ENCODE measurements at regions not wholly inside any gene's neighbourhood (a gene's known extent, or its start where the extent isn't known, plus 50 kb on each side); places are given as distances from the start of the nearest gene placed in this dataset.

DNA sequence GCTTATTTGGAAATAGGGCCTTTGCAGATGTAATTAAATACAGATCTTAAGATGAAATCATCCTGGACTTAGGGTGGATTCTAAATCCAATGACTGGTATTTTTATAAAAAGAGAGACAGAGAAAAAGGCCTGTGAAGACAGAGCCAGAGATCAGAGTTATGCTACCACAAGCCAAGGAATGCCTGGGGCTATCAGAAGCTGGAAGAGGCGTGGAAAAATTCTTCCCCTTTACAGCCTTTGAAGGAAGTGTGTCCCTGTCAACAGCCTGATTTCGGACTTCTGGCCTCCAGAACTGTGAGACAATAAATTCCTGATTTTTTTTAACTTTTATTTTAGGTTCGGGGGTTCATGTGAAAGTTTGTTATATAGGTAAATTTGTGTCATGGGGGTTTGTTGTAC, 154.1 kb upstream of the CADPS start:
- 77 to 82% methylated on average over 3 of the region's 3 CpGs for WGBS, 2 donors
- Histone ChIP-seq H3K9ac (ENCODE audit: insufficient read depth in 1 of 2, low read length in 2 of 2) (no peak overlapping the region), H3K4me1 (ENCODE audit: control insufficient read depth in 5 of 5, insufficient read depth in 5 of 5, low read length in 5 of 5) (no peaks in the 10 kb centered on the region), H3K27ac (ENCODE audit: low read depth in 1 of 2, low read length in 1 of 2) (no peak overlapping the region), H3K36me3 (ENCODE audit: control insufficient read depth in 4 of 4, insufficient read depth in 4 of 4, low read length in 4 of 4) (no peaks in the 10 kb centered on the region), H3K27me3 (ENCODE audit: control insufficient read depth in 3 of 3, insufficient read depth in 3 of 3, low read length in 2 of 3) (no peaks in the 10 kb centered on the region), H3K4me3 (no peak overlapping the region), H3K9me3 (ENCODE audit: control insufficient read depth in 4 of 4, insufficient read depth in 3 of 4, low read length in 3 of 4) (peaks cover 0 to 2% (median 0%) of the 10 kb centered on the region in 4 donors)
- no peak for ATAC-seq (ENCODE audit: insufficient read depth, low FRiP score)
- TF ChIP-seq, protein P1, sequence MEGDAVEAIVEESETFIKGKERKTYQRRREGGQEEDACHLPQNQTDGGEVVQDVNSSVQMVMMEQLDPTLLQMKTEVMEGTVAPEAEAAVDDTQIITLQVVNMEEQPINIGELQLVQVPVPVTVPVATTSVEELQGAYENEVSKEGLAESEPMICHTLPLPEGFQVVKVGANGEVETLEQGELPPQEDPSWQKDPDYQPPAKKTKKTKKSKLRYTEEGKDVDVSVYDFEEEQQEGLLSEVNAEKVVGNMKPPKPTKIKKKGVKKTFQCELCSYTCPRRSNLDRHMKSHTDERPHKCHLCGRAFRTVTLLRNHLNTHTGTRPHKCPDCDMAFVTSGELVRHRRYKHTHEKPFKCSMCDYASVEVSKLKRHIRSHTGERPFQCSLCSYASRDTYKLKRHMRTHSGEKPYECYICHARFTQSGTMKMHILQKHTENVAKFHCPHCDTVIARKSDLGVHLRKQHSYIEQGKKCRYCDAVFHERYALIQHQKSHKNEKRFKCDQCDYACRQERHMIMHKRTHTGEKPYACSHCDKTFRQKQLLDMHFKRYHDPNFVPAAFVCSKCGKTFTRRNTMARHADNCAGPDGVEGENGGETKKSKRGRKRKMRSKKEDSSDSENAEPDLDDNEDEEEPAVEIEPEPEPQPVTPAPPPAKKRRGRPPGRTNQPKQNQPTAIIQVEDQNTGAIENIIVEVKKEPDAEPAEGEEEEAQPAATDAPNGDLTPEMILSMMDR (IDR thresholded peaks at IDR 0.05; ENCODE audit: control extremely low read depth, extremely low read depth), result no peak
- DNase-seq, result no peak

DNA sequence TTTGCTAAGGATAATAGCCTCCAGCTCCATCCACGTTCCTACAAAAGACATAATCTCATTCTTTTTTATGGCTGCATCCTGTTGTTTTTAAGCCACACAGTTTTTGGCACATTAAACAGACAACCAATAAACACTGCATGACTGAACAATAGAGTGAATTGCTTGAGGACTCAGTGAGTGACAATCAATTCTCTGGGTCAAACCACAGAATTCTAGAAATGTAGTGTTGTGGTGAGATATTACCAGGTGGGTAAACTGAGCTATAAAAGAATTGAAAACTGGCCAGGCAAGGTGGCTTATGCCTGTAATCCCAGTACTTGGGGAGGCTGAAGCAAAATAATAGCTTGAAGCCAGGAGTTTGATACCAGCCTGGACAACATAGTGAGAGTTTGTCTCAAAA, 154.7 kb upstream of the CADPS start:
- no peaks in the 10 kb centered on the region for H3K4me1 ChIP-seq (ENCODE audit: control insufficient read depth in 5 of 5, insufficient read depth in 5 of 5, low read length in 5 of 5)
- no peaks in the 10 kb centered on the region for H3K36me3 ChIP-seq (ENCODE audit: control insufficient read depth in 4 of 4, insufficient read depth in 4 of 4, low read length in 4 of 4)
- 44 to 83% methylated on average over 1 of the region's 1 CpG for WGBS, 2 donors
- no peak for DNase-seq
- no peak overlapping the region for H3K27ac ChIP-seq (ENCODE audit: low read depth in 1 of 2, low read length in 1 of 2)
- H3K9ac ChIP-seq (ENCODE audit: insufficient read depth in 1 of 2, low read length in 2 of 2), result no peak overlapping the region
- TF ChIP-seq, protein P1 (IDR thresholded peaks at IDR 0.05; ENCODE audit: control extremely low read depth, extremely low read depth), result no peak
- no peak overlapping the region for H3K4me3 ChIP-seq
- ATAC-seq (ENCODE audit: insufficient read depth, low FRiP score), result no peak
- peaks cover 0 to 2% (median 0%) of the 10 kb centered on the region in 4 donors for H3K9me3 ChIP-seq (ENCODE audit: control insufficient read depth in 4 of 4, insufficient read depth in 3 of 4, low read length in 3 of 4)
- no peaks in the 10 kb centered on the region for H3K27me3 ChIP-seq (ENCODE audit: control insufficient read depth in 3 of 3, insufficient read depth in 3 of 3, low read length in 2 of 3)

- Histone ChIP-seq H3K4me1 (ENCODE audit: control insufficient read depth in 5 of 5, insufficient read depth in 5 of 5, low read length in 5 of 5) (no peaks in the 10 kb centered on the region), H3K27ac (ENCODE audit: low read depth in 1 of 2, low read length in 1 of 2) (no peak overlapping the region), H3K4me3 (no peak overlapping the region), H3K9ac (ENCODE audit: insufficient read depth in 1 of 2, low read length in 2 of 2) (no peak overlapping the region), H3K36me3 (ENCODE audit: control insufficient read depth in 4 of 4, insufficient read depth in 4 of 4, low read length in 4 of 4) (no peaks in the 10 kb centered on the region), H3K9me3 (ENCODE audit: control insufficient read depth in 4 of 4, insufficient read depth in 3 of 4, low read length in 3 of 4) (peaks cover 0 to 2% (median 0%) of the 10 kb centered on the region in 4 donors), H3K27me3 (ENCODE audit: control insufficient read depth in 3 of 3, insufficient read depth in 3 of 3, low read length in 2 of 3) (no peaks in the 10 kb centered on the region)
- DNase-seq, result no peak
- TF ChIP-seq, protein P1 (IDR thresholded peaks at IDR 0.05; ENCODE audit: control extremely low read depth, extremely low read depth), result no peak
- WGBS, 2 donors, result 66 to 84% methylated on average over 6 of the region's 6 CpGs
- no peak for ATAC-seq (ENCODE audit: insufficient read depth, low FRiP score)
Measured at GRCh38 chr3:63030666-63031065, 155.4 kb upstream of the CADPS start.

DNA sequence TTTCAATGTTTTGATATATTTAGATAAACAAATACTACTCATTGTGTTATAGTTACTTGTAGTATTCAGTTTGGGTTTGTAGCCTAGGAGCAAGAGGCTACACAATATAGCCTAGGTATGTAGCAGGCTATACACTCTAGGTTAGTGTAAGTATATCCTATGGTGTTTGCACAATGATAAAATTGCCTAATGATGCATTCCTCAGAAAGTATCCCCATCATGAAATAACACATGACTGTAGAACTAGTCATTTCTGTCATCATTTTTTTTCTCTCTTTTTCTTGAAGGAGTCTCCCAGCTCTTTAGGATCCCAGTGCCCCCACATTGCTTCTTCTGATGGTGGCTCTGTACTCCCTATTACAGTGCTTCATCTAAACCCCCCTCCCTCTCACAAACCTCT, 157.7 kb upstream of the CADPS start:
- Histone ChIP-seq H3K27ac (ENCODE audit: low read depth in 1 of 2, low read length in 1 of 2) (no peak overlapping the region), H3K4me3 (no peak overlapping the region), H3K4me1 (ENCODE audit: control insufficient read depth in 5 of 5, insufficient read depth in 5 of 5, low read length in 5 of 5) (no peaks in the 10 kb centered on the region), H3K36me3 (ENCODE audit: control insufficient read depth in 4 of 4, insufficient read depth in 4 of 4, low read length in 4 of 4) (no peaks in the 10 kb centered on the region), H3K9ac (ENCODE audit: insufficient read depth in 1 of 2, low read length in 2 of 2) (no peak overlapping the region), H3K27me3 (ENCODE audit: control insufficient read depth in 3 of 3, insufficient read depth in 3 of 3, low read length in 2 of 3) (no peaks in the 10 kb centered on the region), H3K9me3 (ENCODE audit: control insufficient read depth in 4 of 4, insufficient read depth in 3 of 4, low read length in 3 of 4) (no peaks in the 10 kb centered on the region)
- ATAC-seq (ENCODE audit: insufficient read depth, low FRiP score), result no peak
- no peak for DNase-seq
- TF ChIP-seq, protein P1 (IDR thresholded peaks at IDR 0.05; ENCODE audit: control extremely low read depth, extremely low read depth), result no peak
